SH-SY5Y (cell line): ENCODE measurements at regions not wholly inside any gene's neighbourhood (a gene's known extent, or its start where the extent isn't known, plus 50 kb on each side); places are given as distances from the start of the nearest gene placed in this dataset.

ENCODE experiments used
- GATA2 ChIP-seq: IDR thresholded peaks from 2 replicates; pipeline ENCODE4 v1.6.1; 2011; ENCODE audit warnings: mild to moderate bottlenecking, low read depth, low read length
- GATA3 ChIP-seq: IDR thresholded peaks from 2 replicates; pipeline ENCODE4 v1.6.1; 2011; ENCODE audit warnings: low read depth, mild to moderate bottlenecking, low read length, moderate library complexity

DNA sequence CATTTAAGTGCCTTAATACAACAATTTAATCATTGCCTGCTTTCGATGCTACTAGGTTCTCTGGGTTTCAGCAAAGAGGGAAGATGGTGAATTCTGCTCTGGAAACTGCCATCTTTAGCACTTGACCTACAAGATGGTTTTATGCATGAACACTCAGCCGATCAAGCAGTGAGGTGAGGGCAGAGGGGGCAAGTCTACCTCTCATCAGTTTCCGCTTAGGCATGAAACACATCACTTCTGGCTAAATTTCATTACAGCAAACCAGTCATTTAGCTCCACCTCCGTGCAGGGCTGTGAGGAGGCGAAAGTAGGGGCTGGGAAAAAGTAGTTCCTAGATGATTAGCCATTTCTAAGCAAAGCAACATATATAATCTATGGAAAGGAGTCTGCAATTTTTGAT, 1018.0 kb downstream of the CDH18 start:
- TF ChIP-seq GATA2 (no peak), GATA3 (no peak)
